SK-N-SH treated with all-trans-retinoic acid at 6 μM for 48 hours (cell line): ENCODE measurements at regions not wholly inside any gene's neighbourhood (a gene's known extent, or its start where the extent isn't known, plus 50 kb on each side); places are given as distances from the start of the nearest gene placed in this dataset.

Experiments used
- ARNTL ChIP-seq: fragments of 450-650 bp; formaldehyde crosslinking; IDR thresholded peaks from 2 replicates; pipeline ENCODE4 v1.5.0; 2020; ENCODE audit warnings: low read depth, mild to moderate bottlenecking, moderate library complexity, borderline replicate concordance
- OSR1 ChIP-seq: fragments of 250-450 bp; sonication (Bioruptor Pico); IDR thresholded peaks from 2 replicates; pipeline ENCODE4 v1.8.0; 2022; ENCODE audit warnings: moderate library complexity, mild to moderate bottlenecking, inconsistent platforms
- PATZ1 ChIP-seq: fragments of 250-450 bp; sonication (Bioruptor Pico); IDR thresholded peaks from 2 replicates; pipeline ENCODE4 v1.8.0; 2020; ENCODE audit warnings: mild to moderate bottlenecking, moderate library complexity, borderline replicate concordance
- PPARA ChIP-seq: fragments of 250-450 bp; sonication (Bioruptor Pico); IDR thresholded peaks from 2 replicates; pipeline ENCODE4 v1.5.0; 2020; ENCODE audit warnings: mild to moderate bottlenecking, borderline replicate concordance
- SNAI2 ChIP-seq: fragments of 250-450 bp; sonication (Bioruptor Pico); IDR thresholded peaks from 2 replicates; pipeline ENCODE4 v1.5.0; 2020; ENCODE audit warnings: mild to moderate bottlenecking, moderate library complexity
- TOX ChIP-seq: fragments of 250-450 bp; sonication (Bioruptor Pico); IDR thresholded peaks from 2 replicates; pipeline ENCODE4 v1.8.0; 2021; ENCODE audit warnings: mild to moderate bottlenecking, moderate library complexity, borderline replicate concordance
- ZFP3 ChIP-seq: fragments of 250-450 bp; sonication (Bioruptor Pico); IDR thresholded peaks from 2 replicates; pipeline ENCODE4 v1.5.0; 2020; ENCODE audit warnings: mild to moderate bottlenecking, moderate library complexity
- ZFP30 ChIP-seq: fragments of 450-650 bp; formaldehyde crosslinking; IDR thresholded peaks from 2 replicates; pipeline ENCODE4 v1.5.0; 2022; ENCODE audit warnings: mild to moderate bottlenecking, moderate library complexity
- TF ChIP-seq, protein P1 (sequence below): fragments of 250-450 bp; sonication (Bioruptor Pico); IDR thresholded peaks from 2 replicates; pipeline ENCODE4 v1.5.1; 2020; ENCODE audit warnings: low read depth, mild to moderate bottlenecking, moderate library complexity

- TF ChIP-seq PATZ1 (CRISPR knock-in tag) (no peak), PPARA (no peak), SNAI2 (no peak), TOX (CRISPR knock-in tag) (no peak), ZFP30 (CRISPR knock-in tag) (no peak), ARNTL (CRISPR knock-in tag) (no peak), OSR1 (no peak), ZFP3 (no peak)
- TF ChIP-seq, protein P1, sequence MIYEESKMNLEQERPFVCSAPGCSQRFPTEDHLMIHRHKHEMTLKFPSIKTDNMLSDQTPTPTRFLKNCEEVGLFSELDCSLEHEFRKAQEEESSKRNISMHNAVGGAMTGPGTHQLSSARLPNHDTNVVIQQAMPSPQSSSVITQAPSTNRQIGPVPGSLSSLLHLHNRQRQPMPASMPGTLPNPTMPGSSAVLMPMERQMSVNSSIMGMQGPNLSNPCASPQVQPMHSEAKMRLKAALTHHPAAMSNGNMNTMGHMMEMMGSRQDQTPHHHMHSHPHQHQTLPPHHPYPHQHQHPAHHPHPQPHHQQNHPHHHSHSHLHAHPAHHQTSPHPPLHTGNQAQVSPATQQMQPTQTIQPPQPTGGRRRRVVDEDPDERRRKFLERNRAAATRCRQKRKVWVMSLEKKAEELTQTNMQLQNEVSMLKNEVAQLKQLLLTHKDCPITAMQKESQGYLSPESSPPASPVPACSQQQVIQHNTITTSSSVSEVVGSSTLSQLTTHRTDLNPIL (CRISPR knock-in tag) = no peak
These were observed 104.4 kb downstream of the TM2D1 start for GRCh38 chr1:61620536-61620935.
